ENCODE measurements at regions not wholly inside any gene's neighbourhood (a gene's known extent, or its start where the extent isn't known, plus 50 kb on each side); places are given as distances from the start of the nearest gene placed in this dataset.

GRCh38 chr2:43033016-43033270, 193.5 kb downstream of the ZFP36L2 start:
- TF ChIP-seq CTCF (IDR thresholded peaks at IDR 0.05; ENCODE audit: extremely low read depth, missing control alignments): no peak
- DNase-seq (ENCODE audit: low spot score): no peak

- DNase-seq (ENCODE audit: low spot score): no peak
- no peak for TF ChIP-seq CTCF (IDR thresholded peaks at IDR 0.05; ENCODE audit: extremely low read depth, missing control alignments)
These were observed 194.0 kb downstream of the ZFP36L2 start for GRCh38 chr2:43032213-43033015.

GRCh38 chr2:43031471-43032212, 194.8 kb downstream of the ZFP36L2 start:
- no peak for TF ChIP-seq CTCF (IDR thresholded peaks at IDR 0.05; ENCODE audit: extremely low read depth, missing control alignments)
- no peak for DNase-seq (ENCODE audit: low spot score)

GRCh38 chr2:43030551-43031307, 195.7 kb downstream of the ZFP36L2 start:
- no peak for DNase-seq (ENCODE audit: low spot score)
- no peak for TF ChIP-seq CTCF (IDR thresholded peaks at IDR 0.05; ENCODE audit: extremely low read depth, missing control alignments)

GRCh38 chr2:43029186-43029585, 197.2 kb downstream of the ZFP36L2 start:
- TF ChIP-seq CTCF (IDR thresholded peaks at IDR 0.05; ENCODE audit: extremely low read depth, missing control alignments): no peak
- DNase-seq (ENCODE audit: low spot score): no peak

- no peak for TF ChIP-seq CTCF (IDR thresholded peaks at IDR 0.05; ENCODE audit: extremely low read depth, missing control alignments)
- DNase-seq (ENCODE audit: low spot score): no peak
These were observed 198.2 kb downstream of the ZFP36L2 start for GRCh38 chr2:43028188-43028587.

Data from GM20000 (cell line).